Naive B cell (primary cell): ENCODE measurements at regions not wholly inside any gene's neighbourhood (a gene's known extent, or its start where the extent isn't known, plus 50 kb on each side); places are given as distances from the start of the nearest gene placed in this dataset.

Source experiments
- ATAC-seq, 2 donors: fragments of 150-1000 bp; cut with Tn5 transposase; 2 replicates each; pipeline ENCODE4 v1.10.0; 2021; ENCODE audit warnings: low read depth in 2 of 2, mild to moderate bottlenecking in 2 of 2, moderate library complexity in 2 of 2
- DNase-seq: peaks from one replicate; pipeline ENCODE4 v3.0.0; 2022
- H3K27ac Mint-ChIP-seq, 6 donors: one replicate each; pipeline ENCODE4 v1.8.0; 2020 to 2022; ENCODE audit warnings: mild to moderate bottlenecking in 6 of 6, mixed read lengths in 6 of 6, moderate library complexity in 5 of 6, inconsistent platforms in 2 of 6
- H3K27me3 Mint-ChIP-seq, 3 donors: one replicate each; pipeline ENCODE4 v1.8.0; 2021 to 2022; ENCODE audit warnings: mixed read lengths in 3 of 3, mild to moderate bottlenecking in 1 of 3
- H3K36me3 Mint-ChIP-seq, 2 donors: one replicate each; pipeline ENCODE4 v1.8.0; 2020 to 2022; ENCODE audit warnings: mixed read lengths in 2 of 2, inconsistent platforms in 1 of 2, mild to moderate bottlenecking in 1 of 2
- H3K4me1 Mint-ChIP-seq, 3 donors: one replicate each; pipeline ENCODE4 v1.8.0; 2020 to 2022; ENCODE audit warnings: mixed read lengths in 3 of 3, inconsistent platforms in 1 of 3, mild to moderate bottlenecking in 1 of 3, moderate library complexity in 1 of 3
- H3K4me3 Mint-ChIP-seq, 8 donors: one replicate each; pipeline ENCODE4 v1.8.0; 2020 to 2022; ENCODE audit warnings: mild to moderate bottlenecking in 8 of 8, mixed read lengths in 8 of 8, moderate library complexity in 8 of 8, inconsistent platforms in 2 of 8
- H3K9me3 Mint-ChIP-seq, 7 donors: one replicate each; pipeline ENCODE4 v1.8.0; 2020 to 2022; ENCODE audit warnings: mixed read lengths in 7 of 7, mild to moderate bottlenecking in 5 of 7, inconsistent platforms in 2 of 7, moderate library complexity in 1 of 7

DNA sequence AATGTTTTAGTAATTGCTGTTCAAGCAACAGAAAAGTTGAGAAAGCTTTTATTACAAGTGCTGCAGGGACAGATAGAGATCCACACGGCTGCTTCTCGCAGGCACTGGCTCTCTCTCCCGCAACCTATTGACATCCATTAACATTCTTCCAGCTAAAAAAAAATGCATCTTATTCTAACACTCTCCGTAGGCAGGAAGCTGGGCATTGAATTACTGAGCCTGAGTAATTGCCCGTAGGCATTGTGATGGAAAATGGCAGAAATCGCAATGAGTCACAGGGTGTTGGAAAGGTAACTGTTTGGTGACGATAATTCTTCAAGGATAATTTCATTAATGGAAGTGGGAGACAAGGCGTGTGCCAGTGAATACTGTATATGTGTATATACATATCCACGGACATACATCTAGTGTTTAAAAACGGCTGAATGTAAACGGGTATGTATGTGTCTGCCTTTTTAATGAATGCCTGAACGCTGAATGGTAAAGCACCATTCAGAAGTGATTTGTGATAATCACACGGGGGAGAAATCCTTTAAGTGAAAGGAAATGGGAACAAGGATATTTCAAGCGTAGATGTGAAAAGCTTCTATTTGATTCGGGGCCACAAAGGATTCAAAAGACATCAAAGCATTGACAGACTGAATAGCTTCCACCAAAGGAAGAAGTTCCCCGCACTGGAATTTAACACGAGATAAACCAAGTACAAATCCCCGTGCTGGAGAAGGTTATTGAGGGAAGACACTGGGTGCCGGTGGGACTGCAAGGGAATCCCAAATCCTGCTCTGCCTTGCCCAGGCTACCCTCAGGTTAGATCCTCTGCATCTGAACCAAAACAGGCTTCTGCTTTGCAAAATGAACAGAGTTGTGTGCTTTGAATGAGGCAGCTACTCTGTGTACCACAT is 567.2 kb downstream of the NPHP4 start:
- H3K36me3 Mint-ChIP-seq, result no peaks in the 10 kb centered on the region
- peaks cover 0 to 2% (median 0%) of the 10 kb centered on the region in 7 donors for H3K9me3 Mint-ChIP-seq
- DNase-seq (no peak), ATAC-seq (no peak)
- no peak overlapping the region for H3K4me3 Mint-ChIP-seq
- H3K4me1 Mint-ChIP-seq, result no peaks in the 10 kb centered on the region
- no peak overlapping the region for H3K27ac Mint-ChIP-seq
- peaks cover 27 to 52% (median 29%) of the 10 kb centered on the region in 3 donors for H3K27me3 Mint-ChIP-seq

DNA sequence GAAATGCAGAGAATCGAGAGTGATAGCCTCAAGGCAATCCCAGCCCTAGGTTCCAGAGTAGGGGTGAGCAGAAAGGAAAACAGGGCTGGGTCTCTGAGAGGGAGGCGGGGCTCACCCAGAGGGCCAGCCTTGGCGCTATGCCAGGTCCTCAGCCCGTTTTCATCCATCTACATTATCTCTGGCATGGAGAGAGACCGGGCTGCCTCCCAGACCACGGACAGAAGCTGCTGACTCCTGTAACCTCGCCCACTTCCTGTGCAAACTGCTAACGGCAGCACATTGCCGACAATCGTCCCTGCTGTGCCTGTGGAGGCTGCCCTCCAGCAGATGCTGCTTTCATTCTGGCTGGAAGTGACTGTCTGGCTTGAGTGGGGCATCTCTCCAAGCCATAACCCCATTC is 569.1 kb downstream of the NPHP4 start:
- DNase-seq (no peak), ATAC-seq (no peak)
- H3K4me3 Mint-ChIP-seq, result no peak overlapping the region
- H3K4me1 Mint-ChIP-seq, result no peaks in the 10 kb centered on the region
- H3K27ac Mint-ChIP-seq, result no peak overlapping the region
- H3K27me3 Mint-ChIP-seq, result peaks cover 23 to 38% (median 34%) of the 10 kb centered on the region in 3 donors
- peaks cover 0 to 2% (median 0%) of the 10 kb centered on the region in 7 donors for H3K9me3 Mint-ChIP-seq
- no peaks in the 10 kb centered on the region for H3K36me3 Mint-ChIP-seq

DNA sequence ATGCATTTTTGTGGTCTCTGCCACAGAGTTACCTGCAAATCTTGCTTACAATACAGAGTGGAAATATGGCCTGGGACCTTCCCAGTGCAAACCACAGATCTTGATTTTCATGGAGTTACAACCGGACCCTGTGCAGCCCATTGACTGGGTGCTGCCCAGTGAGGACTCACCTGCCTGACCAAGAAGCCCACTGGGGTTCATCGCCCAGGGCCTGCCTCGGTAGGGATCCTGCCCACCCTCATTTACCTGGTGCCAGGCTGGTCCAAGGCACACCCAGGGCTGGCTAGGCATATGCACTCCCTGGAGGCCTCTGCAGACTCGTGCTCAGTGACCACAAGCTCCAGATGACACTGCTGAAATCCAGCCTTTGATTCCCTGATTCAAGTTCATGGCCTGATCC is 572.7 kb downstream of the NPHP4 start:
- H3K27me3 Mint-ChIP-seq, result peaks cover 11 to 33% (median 29%) of the 10 kb centered on the region in 3 donors
- H3K4me3 Mint-ChIP-seq, result no peak overlapping the region
- no peaks in the 10 kb centered on the region for H3K36me3 Mint-ChIP-seq
- no peak for ATAC-seq
- no peak overlapping the region for H3K27ac Mint-ChIP-seq
- no peaks in the 10 kb centered on the region for H3K4me1 Mint-ChIP-seq
- DNase-seq, result no peak
- H3K9me3 Mint-ChIP-seq, result peaks cover 0 to 2% (median 0%) of the 10 kb centered on the region in 7 donors

DNA sequence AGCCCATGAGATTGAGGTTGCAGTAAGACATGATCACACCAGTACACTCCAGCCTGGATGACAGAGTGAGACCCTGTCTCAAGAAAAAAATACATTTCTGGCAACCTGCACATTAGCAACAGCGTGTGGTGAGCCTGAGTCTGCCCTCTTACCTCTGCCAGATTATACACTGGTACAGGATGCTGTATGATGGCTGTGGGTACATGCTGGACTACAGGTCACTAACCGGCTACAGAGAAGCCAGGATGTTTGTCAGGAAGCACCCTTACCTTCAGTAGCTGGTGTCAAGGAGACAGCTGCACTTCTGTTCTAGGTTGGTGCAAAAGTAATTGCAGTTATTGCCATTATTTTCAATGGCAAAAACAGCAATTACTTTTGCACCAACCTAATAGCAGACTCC is 575.7 kb downstream of the NPHP4 start:
- no peak for DNase-seq
- Mint-ChIP-seq H3K4me1 (no peaks in the 10 kb centered on the region), H3K27ac (no peak overlapping the region), H3K9me3 (no peaks in the 10 kb centered on the region), H3K36me3 (no peaks in the 10 kb centered on the region), H3K4me3 (no peak overlapping the region), H3K27me3 (peaks cover 0 to 22% (median 0%) of the 10 kb centered on the region in 3 donors)
- no peak for ATAC-seq

DNA sequence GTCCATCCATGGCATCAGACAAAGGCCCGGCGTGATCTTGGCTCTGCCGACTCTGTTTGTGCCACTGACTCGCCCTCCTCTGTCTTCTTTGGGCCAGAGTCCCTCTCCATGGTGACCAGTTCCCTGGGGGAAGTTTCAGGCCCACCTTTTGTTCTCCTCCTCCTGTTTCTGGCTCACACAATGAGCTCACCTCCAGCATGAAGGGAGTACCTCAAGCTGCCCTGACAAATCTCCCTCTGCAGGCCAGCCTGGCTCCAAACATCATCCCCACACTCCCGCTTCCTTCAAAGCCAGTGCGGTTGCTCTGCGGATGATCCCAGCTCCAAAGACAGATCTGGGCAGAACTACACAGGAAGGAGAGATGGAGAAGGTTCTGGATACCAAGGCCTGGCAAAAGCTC is 576.6 kb downstream of the NPHP4 start:
- H3K27me3 Mint-ChIP-seq, result peaks cover 0 to 22% (median 0%) of the 10 kb centered on the region in 3 donors
- H3K27ac Mint-ChIP-seq, result peak overlapping the region in 1 of 6 donors; percentile 44
- no peak for DNase-seq
- no peaks in the 10 kb centered on the region for H3K4me1 Mint-ChIP-seq
- ATAC-seq, result no peak
- H3K9me3 Mint-ChIP-seq, result no peaks in the 10 kb centered on the region
- no peaks in the 10 kb centered on the region for H3K36me3 Mint-ChIP-seq
- H3K4me3 Mint-ChIP-seq, result no peak overlapping the region

DNA sequence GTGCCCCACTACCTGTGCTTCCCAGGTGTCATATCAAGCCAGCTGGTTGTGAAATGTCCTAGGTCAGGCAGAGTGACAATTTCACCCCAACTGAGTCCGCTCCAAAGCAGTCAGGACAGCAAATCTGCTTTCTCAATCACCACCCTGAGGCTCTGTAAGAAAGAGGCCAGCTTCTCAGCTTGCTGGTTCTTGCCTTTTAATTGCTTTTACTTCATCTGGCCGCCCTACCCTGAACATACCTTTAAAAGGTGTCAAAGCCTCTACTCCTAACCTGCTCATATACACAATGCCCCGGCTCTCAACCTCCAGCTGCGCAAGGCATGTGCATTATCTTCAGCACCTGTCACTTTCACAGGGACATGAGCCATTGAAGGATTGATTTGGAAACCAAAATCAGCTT is 581.6 kb downstream of the NPHP4 start:
- no peak for DNase-seq
- H3K9me3 Mint-ChIP-seq, result peaks cover 0 to 11% (median 2%) of the 10 kb centered on the region in 7 donors
- H3K27me3 Mint-ChIP-seq, result peaks cover 0 to 17% (median 0%) of the 10 kb centered on the region in 3 donors
- H3K27ac Mint-ChIP-seq, result no peak overlapping the region
- no peaks in the 10 kb centered on the region for H3K4me1 Mint-ChIP-seq
- no peak for ATAC-seq
- no peak overlapping the region for H3K4me3 Mint-ChIP-seq
- H3K36me3 Mint-ChIP-seq, result no peaks in the 10 kb centered on the region

DNA sequence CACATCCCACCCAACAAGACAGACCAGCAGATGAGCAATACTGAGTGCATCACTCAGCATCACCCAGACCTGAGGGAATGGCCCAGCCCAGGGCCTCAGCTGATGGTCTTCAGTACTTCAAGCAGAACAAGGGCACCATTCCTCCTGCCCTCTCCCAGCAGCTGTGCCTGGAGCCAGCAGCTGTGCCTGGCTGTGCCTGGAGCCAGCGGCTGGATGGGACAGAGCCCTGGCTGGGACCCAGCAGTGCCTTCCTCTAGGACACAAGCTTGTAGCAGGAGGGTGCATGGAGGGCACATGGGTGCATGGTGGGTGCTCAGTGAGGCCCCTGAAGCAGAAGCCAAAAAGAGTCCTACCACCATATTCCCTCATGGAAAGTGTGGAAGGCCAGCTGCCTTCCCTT is 583.8 kb downstream of the NPHP4 start:
- no peak overlapping the region for H3K27ac Mint-ChIP-seq

DNA sequence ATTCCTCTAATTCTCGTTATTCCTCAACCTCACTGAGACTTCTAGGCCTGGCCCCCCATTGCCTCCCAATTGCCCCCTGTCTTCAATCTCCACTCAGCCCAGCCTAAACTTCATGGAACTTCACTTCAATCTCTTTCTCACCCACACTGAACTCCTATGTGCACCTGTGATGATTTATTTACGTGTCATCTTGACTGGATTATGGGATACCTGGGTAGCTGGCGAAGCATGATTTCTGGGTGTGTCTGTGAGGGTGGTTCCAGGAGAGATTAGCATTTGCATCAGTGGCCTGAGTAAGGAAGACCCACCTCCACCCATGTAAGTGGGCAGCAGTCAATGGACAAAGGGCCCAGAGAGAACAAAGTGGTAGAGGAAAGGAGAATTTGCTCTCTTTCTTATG is 587.0 kb downstream of the NPHP4 start:
- Mint-ChIP-seq H3K36me3 (no peaks in the 10 kb centered on the region), H3K9me3 (peaks cover 0 to 11% (median 2%) of the 10 kb centered on the region in 7 donors), H3K27me3 (peaks cover 0 to 10% (median 0%) of the 10 kb centered on the region in 3 donors), H3K4me1 (no peaks in the 10 kb centered on the region), H3K27ac (no peak overlapping the region), H3K4me3 (no peak overlapping the region)
- no peak for ATAC-seq
- DNase-seq, result no peak

More for the DNA sequence above, 583.8 kb downstream of the NPHP4 start:
- H3K4me1 Mint-ChIP-seq, result no peaks in the 10 kb centered on the region
- no peaks in the 10 kb centered on the region for H3K36me3 Mint-ChIP-seq
- H3K4me3 Mint-ChIP-seq, result no peak overlapping the region
- ATAC-seq (no peak), DNase-seq (no peak)
- peaks cover 0 to 16% (median 0%) of the 10 kb centered on the region in 3 donors for H3K27me3 Mint-ChIP-seq
- peaks cover 0 to 11% (median 2%) of the 10 kb centered on the region in 7 donors for H3K9me3 Mint-ChIP-seq

DNA sequence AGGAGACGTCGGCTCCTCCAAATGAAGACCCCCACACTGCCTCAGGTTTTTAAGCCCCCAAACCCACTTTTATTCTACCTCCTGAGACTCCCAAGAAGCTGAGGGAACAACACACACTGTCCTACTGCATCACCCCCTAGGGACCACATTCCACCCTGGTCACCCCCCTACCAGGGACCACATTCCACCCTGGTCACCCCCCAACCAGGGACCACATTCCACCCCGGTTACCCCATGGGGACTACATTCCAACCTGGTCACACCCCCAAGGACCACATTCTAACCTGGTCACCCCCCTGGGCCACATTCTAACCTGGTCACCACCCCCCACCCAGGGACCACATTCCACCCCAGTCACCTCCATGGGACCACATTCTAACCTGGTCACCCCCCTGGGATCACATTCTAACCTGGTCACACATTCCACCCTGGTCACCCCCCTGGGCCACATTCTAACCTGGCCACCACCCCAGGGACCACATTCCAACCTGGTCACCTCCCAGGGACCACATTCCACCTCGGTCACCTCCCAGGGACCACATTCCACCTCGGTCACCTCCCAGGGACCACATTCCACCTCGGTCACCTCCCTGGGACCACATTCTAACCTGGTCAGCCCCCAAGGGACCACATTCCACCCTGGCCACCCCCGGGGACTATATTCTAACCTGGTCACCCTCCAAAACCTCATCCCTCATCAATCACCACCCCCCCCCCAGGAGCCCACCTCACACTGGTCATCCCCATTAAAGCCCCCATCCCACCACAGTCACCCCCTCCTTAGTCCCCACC is 587.6 kb downstream of the NPHP4 start:
- no peak for ATAC-seq
- no peak for DNase-seq
- Mint-ChIP-seq H3K27me3 (peaks cover 0 to 10% (median 0%) of the 10 kb centered on the region in 3 donors), H3K9me3 (peaks cover 0 to 11% (median 2%) of the 10 kb centered on the region in 7 donors), H3K4me3 (no peak overlapping the region), H3K27ac (peak overlapping the region in 1 of 6 donors; percentile 45), H3K36me3 (no peaks in the 10 kb centered on the region), H3K4me1 (no peaks in the 10 kb centered on the region)

DNA sequence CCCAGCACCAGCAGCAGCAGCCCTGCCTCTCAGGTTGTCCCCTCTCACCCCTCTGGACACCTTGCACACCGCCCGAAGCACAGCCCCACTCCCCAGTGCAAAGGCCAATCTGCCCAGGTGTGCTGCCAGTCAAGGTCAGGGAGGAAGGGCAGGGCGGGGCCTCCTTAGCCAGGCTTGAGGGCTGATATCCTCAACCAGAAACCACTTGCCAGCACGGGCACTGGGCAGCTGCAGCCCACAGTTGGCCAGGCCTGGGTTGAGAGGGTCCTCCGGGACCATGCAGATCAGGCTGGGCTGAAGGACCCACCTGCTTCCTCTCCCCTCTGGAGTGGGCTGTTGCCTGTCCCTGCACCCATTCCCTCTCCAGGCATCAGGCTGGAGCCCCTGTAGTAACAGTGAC is 588.3 kb downstream of the NPHP4 start:
- Mint-ChIP-seq H3K4me1 (no peaks in the 10 kb centered on the region), H3K9me3 (peaks cover 0 to 10% (median 3%) of the 10 kb centered on the region in 7 donors), H3K4me3 (no peak overlapping the region), H3K27ac (peak overlapping the region in 1 of 6 donors; percentile 45), H3K27me3 (peaks cover 0 to 10% (median 0%) of the 10 kb centered on the region in 3 donors), H3K36me3 (no peaks in the 10 kb centered on the region)
- ATAC-seq (no peak), DNase-seq (no peak)

DNA sequence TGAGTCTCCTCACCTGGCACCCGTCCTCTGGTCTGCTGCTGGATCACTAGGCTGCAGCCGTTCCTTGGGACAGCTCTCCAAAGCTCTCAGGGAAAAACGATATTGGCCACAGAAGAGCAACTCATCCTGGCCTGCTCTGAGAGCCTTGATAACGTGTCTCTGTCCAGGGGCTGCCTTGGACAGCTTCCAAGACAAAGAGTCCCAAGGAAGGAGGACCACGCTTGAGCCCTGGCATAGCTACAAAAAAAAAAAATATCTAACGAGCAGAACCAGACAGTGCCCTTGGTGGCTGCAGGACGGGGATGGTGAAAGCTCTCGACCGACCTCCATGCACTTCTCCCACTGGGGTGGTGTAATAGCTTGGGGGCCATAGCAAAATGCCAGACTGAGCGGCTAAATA is 589.6 kb downstream of the NPHP4 start:
- Mint-ChIP-seq H3K4me1 (no peaks in the 10 kb centered on the region), H3K4me3 (no peak overlapping the region), H3K36me3 (no peaks in the 10 kb centered on the region), H3K27me3 (peaks cover 0 to 10% (median 0%) of the 10 kb centered on the region in 3 donors), H3K27ac (no peak overlapping the region), H3K9me3 (peaks cover 0 to 6% (median 2%) of the 10 kb centered on the region in 7 donors)
- DNase-seq (no peak), ATAC-seq (no peak)

DNA sequence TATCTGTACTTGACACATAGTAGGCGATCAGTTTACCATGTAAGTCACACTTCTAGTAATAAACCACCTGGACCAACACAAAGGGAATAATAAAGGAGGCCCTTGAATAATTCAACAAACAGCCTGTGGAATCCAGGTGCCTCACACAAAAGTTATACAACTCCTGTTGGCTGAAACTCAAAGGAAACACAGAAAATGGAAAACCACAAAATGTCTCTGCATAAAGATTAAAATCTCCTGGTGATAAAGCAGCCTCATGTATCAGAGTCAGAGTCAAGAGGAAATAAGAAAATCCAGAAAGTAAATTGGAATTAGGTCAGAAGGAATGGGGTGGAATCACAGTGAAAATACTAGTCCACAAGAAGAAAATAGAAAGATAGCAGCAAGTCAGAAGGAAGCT is 592.5 kb downstream of the NPHP4 start:
- H3K27me3 Mint-ChIP-seq, result no peaks in the 10 kb centered on the region
- H3K27ac Mint-ChIP-seq, result no peak overlapping the region
- H3K4me3 Mint-ChIP-seq, result no peak overlapping the region
- peaks cover 0 to 9% (median 2%) of the 10 kb centered on the region in 7 donors for H3K9me3 Mint-ChIP-seq
- no peaks in the 10 kb centered on the region for H3K4me1 Mint-ChIP-seq
- no peaks in the 10 kb centered on the region for H3K36me3 Mint-ChIP-seq
- no peak for DNase-seq
- ATAC-seq, result no peak

DNA sequence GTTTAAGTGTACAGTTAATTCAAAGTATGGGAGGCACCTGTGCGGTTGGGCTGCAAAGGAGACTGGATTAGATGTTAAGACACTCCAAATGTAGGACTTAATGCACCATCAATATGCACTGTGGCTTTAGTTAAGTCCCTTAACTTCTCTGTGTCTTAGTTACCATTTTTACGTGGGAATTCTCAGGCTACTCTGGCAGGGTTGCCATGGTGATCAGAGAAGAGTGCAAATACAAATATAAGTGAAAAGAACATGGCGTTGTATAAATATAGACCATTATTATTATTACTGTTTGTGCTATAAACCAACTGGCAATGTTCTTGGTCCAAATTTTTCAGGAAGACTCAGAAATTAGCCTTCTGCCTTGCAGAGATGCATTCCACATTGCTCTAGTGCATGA is 595.6 kb downstream of the NPHP4 start:
- Mint-ChIP-seq H3K4me1 (peaks cover 0 to 2% (median 0%) of the 10 kb centered on the region in 3 donors), H3K9me3 (peaks cover 0 to 10% (median 0%) of the 10 kb centered on the region in 7 donors), H3K36me3 (no peaks in the 10 kb centered on the region), H3K27ac (no peak overlapping the region), H3K27me3 (peaks cover 0 to 11% (median 8%) of the 10 kb centered on the region in 3 donors), H3K4me3 (no peak overlapping the region)
- ATAC-seq, result no peak
- no peak for DNase-seq
